ENCODE measurements at regions not wholly inside any gene's neighbourhood (a gene's known extent, or its start where the extent isn't known, plus 50 kb on each side); places are given as distances from the start of the nearest gene placed in this dataset.

GRCh38 chr15:47410247-47410646 is 307.1 kb upstream of the SEMA6D start:
- no peak for DNase-seq (ENCODE audit: low spot score)

- no peak for DNase-seq (ENCODE audit: low spot score)
Observed at GRCh38 chr15:47411733-47412132, 305.6 kb upstream of the SEMA6D start.

- DNase-seq (ENCODE audit: low spot score): no peak
Observed at GRCh38 chr15:47412136-47412535, 305.2 kb upstream of the SEMA6D start.

- no peak for DNase-seq (ENCODE audit: low spot score)
Observed at GRCh38 chr15:47412802-47413201, 304.5 kb upstream of the SEMA6D start.

GRCh38 chr15:47414207-47414606 is 303.1 kb upstream of the SEMA6D start:
- DNase-seq (ENCODE audit: low spot score): no peak

GRCh38 chr15:47415539-47415971 is 301.8 kb upstream of the SEMA6D start:
- DNase-seq (ENCODE audit: low spot score): no peak

- no peak for DNase-seq (ENCODE audit: low spot score)
Observed at GRCh38 chr15:47422881-47423665, 294.2 kb upstream of the SEMA6D start.

- DNase-seq (ENCODE audit: low spot score): no peak
Observed at GRCh38 chr15:47427463-47427862, 289.8 kb upstream of the SEMA6D start.

GRCh38 chr15:47429376-47429775 is 287.9 kb upstream of the SEMA6D start:
- DNase-seq (ENCODE audit: low spot score): no peak

GRCh38 chr15:47431501-47431900 is 285.8 kb upstream of the SEMA6D start:
- no peak for DNase-seq (ENCODE audit: low spot score)

- DNase-seq (ENCODE audit: low spot score): no peak
Observed at GRCh38 chr15:47432826-47433225, 284.5 kb upstream of the SEMA6D start.

- DNase-seq (ENCODE audit: low spot score): no peak
Observed at GRCh38 chr15:47434596-47434995, 282.7 kb upstream of the SEMA6D start.

GRCh38 chr15:47437491-47437890 is 279.8 kb upstream of the SEMA6D start:
- DNase-seq (ENCODE audit: low spot score): no peak

- no peak for DNase-seq (ENCODE audit: low spot score)
Observed at GRCh38 chr15:47439146-47440111, 277.9 kb upstream of the SEMA6D start.

GRCh38 chr15:47442371-47442770 is 274.9 kb upstream of the SEMA6D start:
- DNase-seq (ENCODE audit: low spot score): no peak

GRCh38 chr15:47443839-47444238 is 273.5 kb upstream of the SEMA6D start:
- no peak for DNase-seq (ENCODE audit: low spot score)

GRCh38 chr15:47445723-47446392 is 271.4 kb upstream of the SEMA6D start:
- DNase-seq (ENCODE audit: low spot score): no peak

GRCh38 chr15:47460795-47461573 is 256.3 kb upstream of the SEMA6D start:
- DNase-seq (ENCODE audit: low spot score): no peak

GRCh38 chr15:47461652-47462141 is 255.6 kb upstream of the SEMA6D start:
- DNase-seq (ENCODE audit: low spot score): no peak

- DNase-seq (ENCODE audit: low spot score): no peak
Observed at GRCh38 chr15:47466357-47466756, 250.9 kb upstream of the SEMA6D start.

- DNase-seq (ENCODE audit: low spot score): no peak
Observed at GRCh38 chr15:47470983-47471382, 246.3 kb upstream of the SEMA6D start.

All from activated CD4-positive, alpha-beta T cell treated with anti-CD3 and anti-CD28 coated beads, Interleukin-2, Interleukin-4, amounts not matched to agents 100 ng/mL and 50 ng/mL, durations not matched to agents 16 hours and 8 hours (primary cell).